ENCODE measurements at regions not wholly inside any gene's neighbourhood (a gene's known extent, or its start where the extent isn't known, plus 50 kb on each side); places are given as distances from the start of the nearest gene placed in this dataset.

DNA sequence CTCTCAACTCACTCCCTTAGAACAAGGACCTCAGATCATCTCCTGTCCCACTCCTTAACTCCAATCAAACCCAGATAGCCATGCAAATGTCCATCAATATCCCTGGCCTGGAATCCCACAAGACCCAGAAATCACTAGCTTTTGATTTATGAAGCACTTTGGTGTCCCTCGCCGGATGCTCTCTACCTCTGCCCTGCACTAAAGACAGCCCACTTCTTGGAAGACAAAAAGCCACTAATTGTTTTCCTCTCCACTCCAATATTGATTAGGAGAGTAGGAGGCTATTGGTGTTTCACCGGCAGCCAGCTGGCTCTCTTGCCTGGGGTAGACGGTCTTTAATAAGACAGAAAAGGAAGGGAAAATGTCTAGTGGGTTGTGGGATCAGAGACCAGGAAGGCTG lies 221.2 kb downstream of the BUD13 start:
- TF ChIP-seq POLR2A (IDR thresholded peaks at IDR 0.05) = no peak
- TF ChIP-seq, protein P1, sequence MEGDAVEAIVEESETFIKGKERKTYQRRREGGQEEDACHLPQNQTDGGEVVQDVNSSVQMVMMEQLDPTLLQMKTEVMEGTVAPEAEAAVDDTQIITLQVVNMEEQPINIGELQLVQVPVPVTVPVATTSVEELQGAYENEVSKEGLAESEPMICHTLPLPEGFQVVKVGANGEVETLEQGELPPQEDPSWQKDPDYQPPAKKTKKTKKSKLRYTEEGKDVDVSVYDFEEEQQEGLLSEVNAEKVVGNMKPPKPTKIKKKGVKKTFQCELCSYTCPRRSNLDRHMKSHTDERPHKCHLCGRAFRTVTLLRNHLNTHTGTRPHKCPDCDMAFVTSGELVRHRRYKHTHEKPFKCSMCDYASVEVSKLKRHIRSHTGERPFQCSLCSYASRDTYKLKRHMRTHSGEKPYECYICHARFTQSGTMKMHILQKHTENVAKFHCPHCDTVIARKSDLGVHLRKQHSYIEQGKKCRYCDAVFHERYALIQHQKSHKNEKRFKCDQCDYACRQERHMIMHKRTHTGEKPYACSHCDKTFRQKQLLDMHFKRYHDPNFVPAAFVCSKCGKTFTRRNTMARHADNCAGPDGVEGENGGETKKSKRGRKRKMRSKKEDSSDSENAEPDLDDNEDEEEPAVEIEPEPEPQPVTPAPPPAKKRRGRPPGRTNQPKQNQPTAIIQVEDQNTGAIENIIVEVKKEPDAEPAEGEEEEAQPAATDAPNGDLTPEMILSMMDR (IDR thresholded peaks at IDR 0.05) = no peak
